ENCODE measurements at regions not wholly inside any gene's neighbourhood (a gene's known extent, or its start where the extent isn't known, plus 50 kb on each side); places are given as distances from the start of the nearest gene placed in this dataset.
"Not testable (repeated sequence)": the region's sequence is repeated elsewhere in the genome, so short reads cannot be mapped to it uniquely, and the experiment has no call there.

DNA sequence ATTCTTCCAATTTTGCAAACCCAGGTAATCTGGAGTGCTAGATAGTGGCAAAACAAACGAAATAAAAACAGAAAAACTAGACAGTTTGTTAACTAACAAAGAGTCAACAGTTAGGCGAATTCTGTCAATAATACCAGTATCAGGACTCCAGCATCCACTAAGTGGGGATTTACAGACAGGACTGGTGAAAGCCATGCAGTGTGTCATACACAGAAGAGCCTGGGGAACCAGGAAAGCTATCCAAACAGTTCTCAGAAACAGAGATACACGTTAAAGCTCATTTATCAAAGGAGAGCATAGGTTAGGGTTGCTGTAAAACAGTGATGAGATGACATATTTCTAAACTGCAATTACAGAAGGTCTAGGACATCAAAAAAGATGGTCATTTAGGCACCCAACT, 203.7 kb upstream of the KIF2B start:
- Histone ChIP-seq H3K9ac (no peak overlapping the region), H3K4me3 (no peak overlapping the region), H3K36me3 (no peaks in the 10 kb centered on the region), H3K4me2 (no peak overlapping the region), H3K9me3 (no peaks in the 10 kb centered on the region), H4K20me1 (no peaks in the 10 kb centered on the region), H3K27me3 (no peaks in the 10 kb centered on the region), H3K4me1 (no peaks in the 10 kb centered on the region), H3K27ac (no peak overlapping the region)
- no peak for TF ChIP-seq Cebpa-rat (IDR thresholded peaks at IDR 0.05)

- not testable (repeated sequence) for H3K27me3 ChIP-seq, H3K4me3 ChIP-seq, H3K4me1 ChIP-seq, H3K9ac ChIP-seq, H3K4me2 ChIP-seq, H3K9me3 ChIP-seq, H4K20me1 ChIP-seq, H3K27ac ChIP-seq, H3K36me3 ChIP-seq
These were observed 214.5 kb upstream of the KIF2B start for GRCh38 chr17:53608208-53608607.

- H3K9ac ChIP-seq, result no peak overlapping the region
- H4K20me1 ChIP-seq, result no peaks in the 10 kb centered on the region
- TF ChIP-seq Cebpa-rat (IDR thresholded peaks at IDR 0.05), result no peak
- no peaks in the 10 kb centered on the region for H3K27me3 ChIP-seq
- no peaks in the 10 kb centered on the region for H3K9me3 ChIP-seq
- no peak overlapping the region for H3K27ac ChIP-seq
- no peak overlapping the region for H3K4me3 ChIP-seq
- no peaks in the 10 kb centered on the region for H3K36me3 ChIP-seq
- no peaks in the 10 kb centered on the region for H3K4me1 ChIP-seq
- no peak overlapping the region for H3K4me2 ChIP-seq
These were observed 215.3 kb upstream of the KIF2B start for GRCh38 chr17:53607475-53607874.

DNA sequence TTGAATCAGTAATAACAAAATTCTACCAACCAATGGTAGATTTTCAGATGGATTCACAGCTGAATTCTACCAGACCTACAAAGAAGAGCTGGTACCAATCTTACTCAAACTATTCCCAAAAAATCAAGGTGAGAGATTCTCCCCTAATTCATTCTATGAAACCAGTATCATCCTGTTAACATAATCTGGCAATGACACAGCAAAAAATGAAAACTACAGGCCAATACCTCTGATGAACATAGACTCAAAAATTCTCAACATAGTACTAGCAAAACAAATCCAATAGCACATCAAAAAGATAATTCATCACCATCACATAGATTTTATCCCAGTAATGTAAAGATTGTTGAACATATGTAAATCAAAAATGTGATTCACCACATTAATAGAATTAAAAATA, 234.4 kb upstream of the KIF2B start:
- Histone ChIP-seq H3K27ac (no peak overlapping the region), H3K9me3 (no peaks in the 10 kb centered on the region), H3K4me2 (no peak overlapping the region), H3K9ac (no peak overlapping the region), H3K4me1 (no peaks in the 10 kb centered on the region), H4K20me1 (no peaks in the 10 kb centered on the region), H3K4me3 (no peak overlapping the region), H3K27me3 (no peaks in the 10 kb centered on the region), H3K36me3 (no peaks in the 10 kb centered on the region)
- no peak for TF ChIP-seq Cebpa-rat (IDR thresholded peaks at IDR 0.05)

DNA sequence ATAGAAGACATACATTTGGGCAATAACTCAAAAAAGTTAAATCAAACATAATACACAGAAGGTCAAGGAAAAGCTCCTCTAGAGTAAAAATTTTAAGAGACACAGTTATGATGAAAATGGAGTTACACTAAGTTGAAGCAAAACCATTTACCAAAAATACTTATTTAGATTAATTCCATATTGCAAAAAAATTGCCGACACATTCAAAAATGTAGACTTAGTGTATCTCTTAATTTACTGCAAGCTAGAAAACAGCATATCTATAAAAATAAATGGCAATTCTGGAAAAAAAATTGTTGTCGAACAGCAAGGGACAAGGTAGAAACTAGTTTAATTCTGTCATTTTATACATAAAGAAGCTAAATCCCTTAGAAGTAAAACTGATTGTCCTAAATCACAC, 248.7 kb upstream of the KIF2B start:
- H3K27me3 ChIP-seq, result no peaks in the 10 kb centered on the region
- H3K27ac ChIP-seq, result no peak overlapping the region
- H3K9me3 ChIP-seq, result no peaks in the 10 kb centered on the region
- H3K4me2 ChIP-seq, result no peak overlapping the region
- no peaks in the 10 kb centered on the region for H3K36me3 ChIP-seq
- H3K4me3 ChIP-seq, result no peak overlapping the region
- H4K20me1 ChIP-seq, result no peaks in the 10 kb centered on the region
- H3K9ac ChIP-seq, result no peak overlapping the region
- H3K4me1 ChIP-seq, result no peaks in the 10 kb centered on the region
- no peak for TF ChIP-seq Cebpa-rat (IDR thresholded peaks at IDR 0.05)

- no peak for TF ChIP-seq Cebpa-rat (IDR thresholded peaks at IDR 0.05)
- H3K4me3 ChIP-seq, result no peak overlapping the region
- no peaks in the 10 kb centered on the region for H3K4me1 ChIP-seq
- H3K4me2 ChIP-seq, result no peak overlapping the region; the same call in 1 of the 2 replicates
- no peaks in the 10 kb centered on the region for H3K36me3 ChIP-seq
- H3K9ac ChIP-seq, result no peak overlapping the region
- H3K27ac ChIP-seq, result no peak overlapping the region
- no peaks in the 10 kb centered on the region for H3K9me3 ChIP-seq
- no peaks in the 10 kb centered on the region for H3K27me3 ChIP-seq
- H4K20me1 ChIP-seq, result no peaks in the 10 kb centered on the region
These were observed 251.4 kb upstream of the KIF2B start for GRCh38 chr17:53571342-53571741.

GRCh38 chr17:53570731-53571130, 252.0 kb upstream of the KIF2B start:
- no peak for TF ChIP-seq Cebpa-rat (IDR thresholded peaks at IDR 0.05)
- Histone ChIP-seq H3K9me3 (no peaks in the 10 kb centered on the region), H3K27me3 (no peaks in the 10 kb centered on the region), H3K27ac (no peak overlapping the region), H3K4me3 (no peak overlapping the region), H3K36me3 (no peaks in the 10 kb centered on the region), H4K20me1 (no peaks in the 10 kb centered on the region), H3K9ac (no peak overlapping the region), H3K4me2 (no peak overlapping the region), H3K4me1 (no peaks in the 10 kb centered on the region)

- H3K27me3 ChIP-seq, result no peaks in the 10 kb centered on the region
- H3K4me3 ChIP-seq, result no peak overlapping the region
- TF ChIP-seq Cebpa-rat (IDR thresholded peaks at IDR 0.05), result no peak
- no peaks in the 10 kb centered on the region for H3K9me3 ChIP-seq
- no peaks in the 10 kb centered on the region for H3K36me3 ChIP-seq
- no peaks in the 10 kb centered on the region for H3K4me1 ChIP-seq
- no peak overlapping the region for H3K27ac ChIP-seq
- H4K20me1 ChIP-seq, result no peaks in the 10 kb centered on the region
- no peak overlapping the region for H3K9ac ChIP-seq
- no peak overlapping the region for H3K4me2 ChIP-seq
These were observed 261.8 kb upstream of the KIF2B start for GRCh38 chr17:53560953-53561352.

- Histone ChIP-seq H4K20me1 (no peaks in the 10 kb centered on the region), H3K27ac (no peak overlapping the region), H3K9ac (no peak overlapping the region), H3K9me3 (no peaks in the 10 kb centered on the region), H3K4me2 (no peak overlapping the region), H3K36me3 (no peaks in the 10 kb centered on the region), H3K27me3 (no peaks in the 10 kb centered on the region), H3K4me3 (no peak overlapping the region), H3K4me1 (no peaks in the 10 kb centered on the region)
- no peak for TF ChIP-seq Cebpa-rat (IDR thresholded peaks at IDR 0.05)
These were observed 274.5 kb upstream of the KIF2B start for GRCh38 chr17:53548252-53548651.

DNA sequence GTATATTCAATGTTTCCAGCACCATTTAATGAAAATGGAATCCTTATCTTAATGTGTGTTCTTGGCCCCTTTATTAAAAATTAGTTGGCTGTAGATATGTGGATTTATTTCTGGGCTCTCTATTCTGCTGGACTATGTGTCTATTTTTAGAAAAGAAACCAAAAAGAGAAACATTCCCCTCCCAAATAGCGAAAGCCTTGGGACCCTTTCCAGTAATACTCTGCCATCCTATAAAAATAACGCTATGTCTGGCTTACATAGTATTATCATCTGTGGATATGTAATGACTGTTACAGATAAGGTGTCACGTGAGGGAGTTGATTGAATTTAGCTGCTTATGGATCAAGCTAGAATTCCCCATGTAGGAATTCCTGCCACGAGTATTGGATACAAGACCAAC, 279.3 kb upstream of the KIF2B start:
- Histone ChIP-seq H3K27me3 (no peaks in the 10 kb centered on the region), H3K4me2 (no peak overlapping the region), H3K9me3 (no peaks in the 10 kb centered on the region), H3K27ac (no peak overlapping the region), H3K9ac (no peak overlapping the region), H3K36me3 (no peaks in the 10 kb centered on the region), H3K4me3 (no peak overlapping the region), H3K4me1 (no peaks in the 10 kb centered on the region), H4K20me1 (no peaks in the 10 kb centered on the region)
- TF ChIP-seq Cebpa-rat (IDR thresholded peaks at IDR 0.05), result no peak

DNA sequence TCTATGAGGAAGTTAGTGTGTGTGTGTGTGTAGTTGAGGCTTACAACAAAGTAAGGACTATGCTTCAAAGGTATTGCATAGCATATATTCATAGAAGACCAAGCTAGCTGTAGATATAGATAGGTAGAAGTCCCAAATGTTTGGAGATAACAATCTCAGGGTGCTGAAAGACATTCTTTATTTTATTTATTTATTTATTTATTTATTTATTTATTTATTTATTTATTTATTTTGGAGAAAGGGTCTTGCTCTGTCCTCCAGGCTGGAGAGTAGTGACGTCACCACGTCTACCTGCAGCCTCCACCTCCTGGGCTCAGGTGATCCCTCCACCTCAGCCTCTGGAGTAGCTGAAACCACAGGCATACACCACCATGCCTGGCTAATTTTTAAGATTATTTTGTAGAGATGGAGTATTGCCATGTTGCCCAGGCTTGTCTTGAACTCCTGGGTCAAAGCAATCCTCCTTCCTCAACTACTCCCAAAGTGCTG, 284.6 kb upstream of the KIF2B start:
- H3K27me3 ChIP-seq, result no peaks in the 10 kb centered on the region
- no peak overlapping the region for H3K27ac ChIP-seq
- TF ChIP-seq Cebpa-rat (IDR thresholded peaks at IDR 0.05), result no peak
- no peaks in the 10 kb centered on the region for H4K20me1 ChIP-seq
- H3K9ac ChIP-seq, result no peak overlapping the region
- no peak overlapping the region for H3K4me3 ChIP-seq
- no peaks in the 10 kb centered on the region for H3K36me3 ChIP-seq
- H3K9me3 ChIP-seq, result no peaks in the 10 kb centered on the region
- no peak overlapping the region for H3K4me2 ChIP-seq
- no peaks in the 10 kb centered on the region for H3K4me1 ChIP-seq

Data from BLaER1 (cell line).